Caco-2 (cell line): ENCODE measurements at regions not wholly inside any gene's neighbourhood (a gene's known extent, or its start where the extent isn't known, plus 50 kb on each side); places are given as distances from the start of the nearest gene placed in this dataset.

ENCODE experiments used
- BruUV-seq: library from RNA; stranded (reverse); fragments of 400-500 nt; replicated peaks from 2 replicates; lab custom pipeline; 2021; lab: Mats Ljungman, UMichigan
- CTCF ChIA-PET: fragments of 300-600 bp; sonication (Branson Sonifier 250); formaldehyde crosslinking; loops from one replicate; lab custom pipeline; 2022; ENCODE audit warnings: antibody characterized with exemption; lab: Charles Lee
- POLR2A ChIA-PET: fragments of 300-600 bp; sonication (Branson Sonifier 250); formaldehyde crosslinking; loops from one replicate; lab custom pipeline; 2022; ENCODE audit warnings: antibody characterized with exemption; lab: Charles Lee
- DNase-seq, 2 experiments: peaks; one replicate each; pipeline versions ENCODE4 v3.0.0 to v3.0.0-alpha.2; 2020 to 2022
- H3K27me3 ChIP-seq: replicated peaks from 2 replicates; pipeline ENCODE4 v1.6.0; 2011; ENCODE audit warnings: low read length; ENCODE audit not compliant: control insufficient read depth, insufficient read depth
- H3K36me3 ChIP-seq: 2 replicates; pipeline ENCODE4 v1.5.1; 2011; ENCODE audit warnings: low read length; ENCODE audit not compliant: control insufficient read depth, insufficient read depth
- H3K4me1 ChIP-seq: fragments of 250-450 bp; sonication (Bioruptor Pico); 2 replicates; pipeline ENCODE4 v1.5.1; 2020; ENCODE audit warnings: mild to moderate bottlenecking
- H3K4me3 ChIP-seq: 2 replicates; pipeline ENCODE4 v1.5.1; 2011; ENCODE audit warnings: low read depth, mild to moderate bottlenecking, control low read depth, low read length
- H3K9me3 ChIP-seq: fragments of 250-450 bp; sonication (Bioruptor Pico); 2 replicates; pipeline ENCODE4 v1.5.1; 2020; ENCODE audit warnings: mild to moderate bottlenecking, moderate library complexity
- H3K27ac Mint-ChIP-seq: one replicate; pipeline ENCODE4 v1.8.0; 2022; ENCODE audit warnings: mixed read lengths; ENCODE audit not compliant: unreplicated experiment
- H3K27me3 Mint-ChIP-seq: one replicate; pipeline ENCODE4 v1.8.0; 2022; ENCODE audit warnings: mixed read lengths; ENCODE audit not compliant: insufficient read depth, unreplicated experiment
- H3K36me3 Mint-ChIP-seq: one replicate; pipeline ENCODE4 v1.8.0; 2022; ENCODE audit warnings: mild to moderate bottlenecking, mixed read lengths; ENCODE audit not compliant: insufficient read depth, unreplicated experiment
- H3K4me1 Mint-ChIP-seq: one replicate; pipeline ENCODE4 v1.8.0; 2022; ENCODE audit warnings: low read depth, mixed read lengths; ENCODE audit not compliant: unreplicated experiment
- H3K4me3 Mint-ChIP-seq: one replicate; pipeline ENCODE4 v1.8.0; 2022; ENCODE audit warnings: mild to moderate bottlenecking, moderate library complexity, mixed read lengths; ENCODE audit not compliant: unreplicated experiment
- H3K9me3 Mint-ChIP-seq: one replicate; pipeline ENCODE4 v1.8.0; 2022; ENCODE audit warnings: mixed read lengths; ENCODE audit not compliant: unreplicated experiment
- CTCF ChIP-seq, 2 experiments: fragments of 200-600 bp in 1 of 2; IDR thresholded peaks; 1 replicate in 1 of 2; 2 replicates in 1 of 2; pipeline versions ENCODE4 v1.5.1 to v1.8.0; 2011 to 2022; ENCODE audit warnings: antibody characterized with exemption in 1 of 2, control low read depth in 1 of 2, inconsistent platforms in 1 of 2, low read depth in 1 of 2, low read length in 1 of 2, mild to moderate bottlenecking in 1 of 2, moderate library complexity in 1 of 2; ENCODE audit not compliant: insufficient read depth in 1 of 2, severe bottlenecking in 1 of 2, unreplicated experiment in 1 of 2
- intact Hi-C: fragments of 100-400 bp; cut with micrococcal nuclease; formaldehyde crosslinking; loops from one replicate; pipeline ENCODE4 v1.10.0; 2022; ENCODE audit not compliant: unreplicated experiment

- H3K36me3 ChIP-seq, result no peaks in the 10 kb centered on the region
- Mint-ChIP-seq H3K27ac (no peak overlapping the region), H3K4me1 (peaks cover 22% of the 10 kb centered on the region), H3K4me3 (no peak overlapping the region), H3K36me3 (peaks cover 4% of the 10 kb centered on the region), H3K9me3 (peaks cover 8% of the 10 kb centered on the region), H3K27me3 (no peaks in the 10 kb centered on the region)
- DNase-seq, result no peak
- ChIA-PET POLR2A (no interaction called here), CTCF (no interaction called here)
- no peaks in the 10 kb centered on the region for H3K27me3 ChIP-seq
- no peak for TF ChIP-seq CTCF (IDR thresholded peaks at IDR 0.05; ENCODE audit: insufficient read depth in 1 of 2, low read depth in 1 of 2, low read length in 1 of 2, severe bottlenecking in 1 of 2, unreplicated experiment in 1 of 2)
- peaks cover 20% of the 10 kb centered on the region for H3K4me1 ChIP-seq
- H3K4me3 ChIP-seq, result no peak overlapping the region
- no peaks in the 10 kb centered on the region for H3K9me3 ChIP-seq
- BruUV-seq, result no TSS peak
- intact Hi-C loops, result no loop called here
Observed at GRCh38 chr1:228811712-228812305, 76.5 kb downstream of the RHOU start.

- H3K36me3 ChIP-seq, result no peaks in the 10 kb centered on the region
- peak overlapping the region; percentile 48 for H3K27ac Mint-ChIP-seq
- no peak overlapping the region for H3K4me3 ChIP-seq
- BruUV-seq, result no TSS peak
- H3K9me3 Mint-ChIP-seq, result peaks cover 8% of the 10 kb centered on the region
- ChIA-PET POLR2A (no interaction called here), CTCF (no interaction called here)
- H3K4me1 Mint-ChIP-seq, result peaks cover 22% of the 10 kb centered on the region
- DNase-seq, result no peak
- no peaks in the 10 kb centered on the region for H3K27me3 ChIP-seq
- intact Hi-C loops, result no loop called here
- no peak for TF ChIP-seq CTCF (IDR thresholded peaks at IDR 0.05; ENCODE audit: insufficient read depth in 1 of 2, low read depth in 1 of 2, low read length in 1 of 2, severe bottlenecking in 1 of 2, unreplicated experiment in 1 of 2)
- H3K9me3 ChIP-seq, result no peaks in the 10 kb centered on the region
- peaks cover 20% of the 10 kb centered on the region for H3K4me1 ChIP-seq
- H3K4me3 Mint-ChIP-seq, result no peak overlapping the region
- H3K36me3 Mint-ChIP-seq, result peaks cover 4% of the 10 kb centered on the region
- no peaks in the 10 kb centered on the region for H3K27me3 Mint-ChIP-seq
Observed at GRCh38 chr1:228812961-228813360, 77.7 kb downstream of the RHOU start.

DNA sequence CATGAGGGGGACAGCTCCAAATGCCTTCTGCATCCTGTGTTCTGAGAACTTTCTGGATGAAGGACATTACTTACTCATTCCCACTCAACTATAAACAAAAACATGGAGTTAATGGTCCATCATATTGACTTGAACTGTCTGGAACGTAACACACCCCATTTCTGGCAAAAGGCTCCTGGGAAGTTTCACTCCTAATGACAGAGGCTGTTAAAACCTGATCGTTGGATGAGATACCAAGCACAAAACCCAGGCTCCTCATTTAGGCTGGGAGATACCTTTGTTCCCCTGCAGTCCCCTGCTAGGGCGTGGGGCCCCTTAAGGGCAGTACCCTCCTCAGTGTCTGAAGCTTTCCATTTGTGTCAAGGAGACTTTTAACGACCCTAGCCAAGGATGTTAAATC, 78.9 kb downstream of the RHOU start:
- DNase-seq, result no peak
- CTCF ChIA-PET, result no interaction called here
- H3K4me1 Mint-ChIP-seq, result peaks cover 15% of the 10 kb centered on the region
- no peak overlapping the region for H3K27ac Mint-ChIP-seq
- H3K4me3 ChIP-seq, result no peak overlapping the region
- H3K4me3 Mint-ChIP-seq, result no peak overlapping the region
- TF ChIP-seq CTCF (IDR thresholded peaks at IDR 0.05; ENCODE audit: insufficient read depth in 1 of 2, low read depth in 1 of 2, low read length in 1 of 2, severe bottlenecking in 1 of 2, unreplicated experiment in 1 of 2), result no peak
- peaks cover 4% of the 10 kb centered on the region for H3K36me3 Mint-ChIP-seq
- H3K9me3 ChIP-seq, result no peaks in the 10 kb centered on the region
- no peaks in the 10 kb centered on the region for H3K27me3 ChIP-seq
- no TSS peak for BruUV-seq
- H3K4me1 ChIP-seq, result peaks cover 16% of the 10 kb centered on the region
- POLR2A ChIA-PET, result no interaction called here
- no peaks in the 10 kb centered on the region for H3K27me3 Mint-ChIP-seq
- peaks cover 8% of the 10 kb centered on the region for H3K9me3 Mint-ChIP-seq
- H3K36me3 ChIP-seq, result no peaks in the 10 kb centered on the region
- intact Hi-C loops, result no loop called here
